ENCODE measurements at regions not wholly inside any gene's neighbourhood (a gene's known extent, or its start where the extent isn't known, plus 50 kb on each side); places are given as distances from the start of the nearest gene placed in this dataset.
A peak's percentile ranks its signal among the peaks of the same experiment; 100 is the strongest.

GRCh38 chr17:83144421-83145357 is 65.3 kb downstream of the METRNL start:
- peak; percentile 32 for DNase-seq (ENCODE audit: low read depth)
- TF ChIP-seq CTCF (IDR thresholded peaks at IDR 0.05; ENCODE audit: control insufficient read depth, insufficient read depth, low read depth, low read length, missing control alignments): no peak
- no peak overlapping the region for H3K4me3 ChIP-seq (ENCODE audit: control insufficient read depth, low read depth, low read length)

- no peak for DNase-seq (ENCODE audit: low read depth)
- H3K4me3 ChIP-seq (ENCODE audit: control insufficient read depth, low read depth, low read length): no peak overlapping the region
- TF ChIP-seq CTCF (IDR thresholded peaks at IDR 0.05; ENCODE audit: control insufficient read depth, insufficient read depth, low read depth, low read length, missing control alignments): no peak
Measured at GRCh38 chr17:83145358-83145738, 65.9 kb downstream of the METRNL start.

GRCh38 chr17:83145831-83146230 is 66.4 kb downstream of the METRNL start:
- no peak for DNase-seq (ENCODE audit: low read depth)

GRCh38 chr17:83146347-83146746 is 66.9 kb downstream of the METRNL start:
- H3K4me3 ChIP-seq (ENCODE audit: control insufficient read depth, low read depth, low read length): no peak overlapping the region
- DNase-seq (ENCODE audit: low read depth): no peak
- no peak for TF ChIP-seq CTCF (IDR thresholded peaks at IDR 0.05; ENCODE audit: control insufficient read depth, insufficient read depth, low read depth, low read length, missing control alignments)

More at GRCh38 chr17:83145831-83146230, 66.4 kb downstream of the METRNL start:
- no peak for TF ChIP-seq CTCF (IDR thresholded peaks at IDR 0.05; ENCODE audit: control insufficient read depth, insufficient read depth, low read depth, low read length, missing control alignments)
- no peak overlapping the region for H3K4me3 ChIP-seq (ENCODE audit: control insufficient read depth, low read depth, low read length)

- H3K4me3 ChIP-seq (ENCODE audit: control insufficient read depth, low read depth, low read length): no peak overlapping the region
- DNase-seq (ENCODE audit: low read depth): no peak
- no peak for TF ChIP-seq CTCF (IDR thresholded peaks at IDR 0.05; ENCODE audit: control insufficient read depth, insufficient read depth, low read depth, low read length, missing control alignments)
Measured at GRCh38 chr17:83147280-83147679, 67.9 kb downstream of the METRNL start.

- TF ChIP-seq CTCF (IDR thresholded peaks at IDR 0.05; ENCODE audit: control insufficient read depth, insufficient read depth, low read depth, low read length, missing control alignments): no peak
- H3K4me3 ChIP-seq (ENCODE audit: control insufficient read depth, low read depth, low read length): no peak overlapping the region
- no peak for DNase-seq (ENCODE audit: low read depth)
Measured at GRCh38 chr17:83148317-83149028, 69.1 kb downstream of the METRNL start.
